ENCODE measurements at regions not wholly inside any gene's neighbourhood (a gene's known extent, or its start where the extent isn't known, plus 50 kb on each side); places are given as distances from the start of the nearest gene placed in this dataset.

- no peaks in the 10 kb centered on the region for H3K36me3 ChIP-seq
- no peaks in the 10 kb centered on the region for H3K9me3 ChIP-seq
- TF ChIP-seq CTCF (IDR thresholded peaks at IDR 0.05) (no peak), EP300 (IDR thresholded peaks at IDR 0.05) (no peak), POLR2AphosphoS5 (IDR thresholded peaks at IDR 0.05) (no peak), POLR2A (IDR thresholded peaks at IDR 0.05; ENCODE audit: low read depth) (no peak)
- DNase-seq (ENCODE audit: extremely low spot score), result no peak
- no peaks in the 10 kb centered on the region for H3K4me1 ChIP-seq
- no peak overlapping the region for H3K4me3 ChIP-seq
- H3K27me3 ChIP-seq, result peaks cover 0 to 10% (median 0%) of the 10 kb centered on the region in 4 donors
- WGBS, result 89% methylated on average over 12 of the region's 29 CpGs
- intact Hi-C loops (cut with DNase I), result no loop called here
- H3K27ac ChIP-seq (replicated peaks in 1 of 4), result no peak overlapping the region
Measured at GRCh38 chr13:111029957-111030609, 85.0 kb upstream of the ARHGEF7 start.

- H3K4me1 ChIP-seq, result no peaks in the 10 kb centered on the region
- no peak overlapping the region for H3K27ac ChIP-seq (replicated peaks in 1 of 4)
- no peak overlapping the region for H3K4me3 ChIP-seq
- DNase-seq (ENCODE audit: extremely low spot score), result no peak
- intact Hi-C loops (cut with DNase I), result no loop called here
- peaks cover 0 to 10% (median 0%) of the 10 kb centered on the region in 4 donors for H3K27me3 ChIP-seq
- H3K36me3 ChIP-seq, result no peaks in the 10 kb centered on the region
- WGBS, result 81% methylated on average over 16 of the region's 16 CpGs
- H3K9me3 ChIP-seq, result peaks cover 0 to under 1% (median 0%) of the 10 kb centered on the region in 4 donors
- TF ChIP-seq EP300 (IDR thresholded peaks at IDR 0.05) (no peak), CTCF (IDR thresholded peaks at IDR 0.05) (no peak), POLR2AphosphoS5 (IDR thresholded peaks at IDR 0.05) (no peak), POLR2A (IDR thresholded peaks at IDR 0.05; ENCODE audit: low read depth) (no peak)
Measured at GRCh38 chr13:111027458-111028439, 87.4 kb upstream of the ARHGEF7 start.

DNA sequence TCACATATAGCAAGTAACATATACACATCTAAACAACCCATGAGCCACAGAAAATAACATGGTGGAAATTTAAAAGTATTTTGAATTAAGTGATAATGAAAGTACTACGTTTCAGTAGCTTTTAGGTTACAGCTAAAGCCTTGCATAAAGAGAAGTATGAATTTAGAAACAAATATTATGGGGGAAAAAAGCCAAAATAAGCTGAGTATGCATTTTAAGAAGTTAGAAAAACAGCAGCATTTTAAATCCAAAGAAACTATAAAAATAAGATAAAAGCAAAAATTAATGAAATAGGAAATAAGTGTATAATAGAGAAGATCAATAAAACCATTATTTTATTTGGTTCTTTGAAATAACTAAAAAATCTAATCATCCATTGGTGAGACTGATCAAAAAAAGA is 89.8 kb upstream of the ARHGEF7 start:
- TF ChIP-seq CTCF (IDR thresholded peaks at IDR 0.05) (no peak), POLR2AphosphoS5 (IDR thresholded peaks at IDR 0.05) (no peak), POLR2A (IDR thresholded peaks at IDR 0.05; ENCODE audit: low read depth) (no peak), EP300 (IDR thresholded peaks at IDR 0.05) (no peak)
- H3K9me3 ChIP-seq, result peaks cover 0 to 22% (median 20%) of the 10 kb centered on the region in 4 donors

DNA sequence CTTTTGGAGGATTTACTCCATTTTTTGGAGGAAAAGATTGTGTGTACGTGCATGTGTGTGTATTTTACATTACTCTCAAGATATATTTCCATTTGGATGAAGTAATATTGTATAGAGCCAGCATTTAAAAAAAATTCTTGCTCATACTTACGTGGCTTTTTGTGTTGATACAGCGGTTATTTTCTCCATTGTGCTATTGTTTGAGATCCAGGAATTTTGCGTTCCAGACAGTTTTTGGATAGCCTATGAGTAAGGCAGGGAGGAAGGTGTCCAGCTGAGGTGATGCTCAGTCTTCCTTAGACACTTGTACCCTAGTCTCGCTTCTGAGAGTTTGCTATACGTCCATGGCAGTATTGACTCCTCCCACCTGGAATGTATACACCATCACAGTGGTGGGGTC is 92.2 kb upstream of the ARHGEF7 start:
- Histone ChIP-seq H3K9me3 (peaks cover 0 to 27% (median 25%) of the 10 kb centered on the region in 4 donors), H3K4me1 (no peaks in the 10 kb centered on the region), H3K27ac (replicated peaks in 1 of 4) (no peak overlapping the region), H3K36me3 (no peaks in the 10 kb centered on the region), H3K27me3 (peaks cover 0 to 7% (median 0%) of the 10 kb centered on the region in 4 donors), H3K4me3 (no peak overlapping the region)
- 85% methylated on average over 6 of the region's 6 CpGs for WGBS
- intact Hi-C loops (cut with DNase I), result no loop called here
- TF ChIP-seq POLR2AphosphoS5 (IDR thresholded peaks at IDR 0.05) (no peak), EP300 (IDR thresholded peaks at IDR 0.05) (no peak), CTCF (IDR thresholded peaks at IDR 0.05) (no peak), POLR2A (IDR thresholded peaks at IDR 0.05; ENCODE audit: low read depth) (no peak)
- DNase-seq (ENCODE audit: extremely low spot score), result no peak

More for the DNA sequence above, 89.8 kb upstream of the ARHGEF7 start:
- H3K27me3 ChIP-seq, result peaks cover 0 to 11% (median 0%) of the 10 kb centered on the region in 4 donors
- H3K36me3 ChIP-seq, result no peaks in the 10 kb centered on the region
- no peaks in the 10 kb centered on the region for H3K4me1 ChIP-seq
- DNase-seq (ENCODE audit: extremely low spot score), result no peak
- H3K4me3 ChIP-seq, result no peak overlapping the region
- intact Hi-C loops (cut with DNase I), result no loop called here
- whole genome bisulfite sequencing, result 81% methylated on average over 1 of the region's 1 CpG
- H3K27ac ChIP-seq (replicated peaks in 1 of 4), result no peak overlapping the region
